Peyer's patch (tissue), 4 donors: ENCODE measurements at regions not wholly inside any gene's neighbourhood (a gene's known extent, or its start where the extent isn't known, plus 50 kb on each side); places are given as distances from the start of the nearest gene placed in this dataset.

ENCODE experiments used
- CTCF ChIP-seq, 6 experiments: fragments of 450-650 bp in 4 of 6; fragments of 200-600 bp in 2 of 6; sonication (generic) in 1 of 6; IDR thresholded peaks; one replicate each; pipeline ENCODE4 v1.5.1; 2017 to 2019; ENCODE audit warnings: antibody characterized with exemption in 6 of 6, mild to moderate bottlenecking in 3 of 6, moderate library complexity in 1 of 6
- POLR2A ChIP-seq, 2 donors: fragments of 450-650 bp; IDR thresholded peaks; one replicate each; pipeline ENCODE4 v1.5.1; 2017; ENCODE audit warnings: antibody characterized with exemption in 2 of 2, mild to moderate bottlenecking in 2 of 2, moderate library complexity in 2 of 2

DNA sequence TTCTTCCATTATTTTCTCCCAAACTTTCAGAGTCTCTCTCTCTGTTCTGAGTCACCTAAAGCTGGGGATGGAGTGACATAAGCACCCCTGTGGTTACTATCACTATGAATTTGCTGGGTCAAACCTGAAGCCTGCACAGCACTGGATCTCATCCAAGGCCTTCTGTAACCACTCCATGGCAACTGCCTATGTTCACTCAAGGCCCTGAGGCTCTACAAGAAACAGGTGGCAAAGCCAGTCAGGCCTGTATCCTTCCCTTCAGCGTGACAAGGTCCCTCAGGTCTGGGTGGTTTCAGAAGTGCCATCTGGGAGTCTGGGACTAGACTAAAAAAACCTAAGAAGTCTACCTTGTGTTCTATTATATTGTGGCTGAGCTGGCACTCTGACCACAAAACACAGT lies 1278.8 kb upstream of the EYS start:
- no peak for TF ChIP-seq CTCF (IDR thresholded peaks at IDR 0.05)
- no peak for TF ChIP-seq POLR2A (IDR thresholded peaks at IDR 0.05)
